Naive B cell (primary cell): ENCODE measurements at regions not wholly inside any gene's neighbourhood (a gene's known extent, or its start where the extent isn't known, plus 50 kb on each side); places are given as distances from the start of the nearest gene placed in this dataset.

ENCODE experiments used
- ATAC-seq, 2 donors: fragments of 150-1000 bp; cut with Tn5 transposase; 2 replicates each; pipeline ENCODE4 v1.10.0; 2021; ENCODE audit warnings: low read depth in 2 of 2, mild to moderate bottlenecking in 2 of 2, moderate library complexity in 2 of 2
- DNase-seq: peaks from one replicate; pipeline ENCODE4 v3.0.0; 2022
- H3K27ac Mint-ChIP-seq, 6 donors: one replicate each; pipeline ENCODE4 v1.8.0; 2020 to 2022; ENCODE audit warnings: mild to moderate bottlenecking in 6 of 6, mixed read lengths in 6 of 6, moderate library complexity in 5 of 6, inconsistent platforms in 2 of 6
- H3K27me3 Mint-ChIP-seq, 3 donors: one replicate each; pipeline ENCODE4 v1.8.0; 2021 to 2022; ENCODE audit warnings: mixed read lengths in 3 of 3, mild to moderate bottlenecking in 1 of 3
- H3K36me3 Mint-ChIP-seq, 2 donors: one replicate each; pipeline ENCODE4 v1.8.0; 2020 to 2022; ENCODE audit warnings: mixed read lengths in 2 of 2, inconsistent platforms in 1 of 2, mild to moderate bottlenecking in 1 of 2
- H3K4me1 Mint-ChIP-seq, 3 donors: one replicate each; pipeline ENCODE4 v1.8.0; 2020 to 2022; ENCODE audit warnings: mixed read lengths in 3 of 3, inconsistent platforms in 1 of 3, mild to moderate bottlenecking in 1 of 3, moderate library complexity in 1 of 3
- H3K4me3 Mint-ChIP-seq, 8 donors: one replicate each; pipeline ENCODE4 v1.8.0; 2020 to 2022; ENCODE audit warnings: mild to moderate bottlenecking in 8 of 8, mixed read lengths in 8 of 8, moderate library complexity in 8 of 8, inconsistent platforms in 2 of 8
- H3K9me3 Mint-ChIP-seq, 7 donors: one replicate each; pipeline ENCODE4 v1.8.0; 2020 to 2022; ENCODE audit warnings: mixed read lengths in 7 of 7, mild to moderate bottlenecking in 5 of 7, inconsistent platforms in 2 of 7, moderate library complexity in 1 of 7

- Mint-ChIP-seq H3K27me3 (no peaks in the 10 kb centered on the region), H3K36me3 (no peaks in the 10 kb centered on the region), H3K4me1 (no peaks in the 10 kb centered on the region), H3K27ac (no peak overlapping the region), H3K9me3 (peaks cover 1 to 6% (median 5%) of the 10 kb centered on the region in 7 donors), H3K4me3 (no peak overlapping the region)
- no peak for DNase-seq
- no peak for ATAC-seq
Measured at GRCh38 chr3:84906065-84906464, 52.7 kb upstream of the CADM2 start.
